OCI-LY3 (cell line): ENCODE measurements at regions not wholly inside any gene's neighbourhood (a gene's known extent, or its start where the extent isn't known, plus 50 kb on each side); places are given as distances from the start of the nearest gene placed in this dataset.

Experiments used
- EZH2phosphoT487 ChIP-seq: fragments of 200-600 bp; shearing (Covaris generic); IDR thresholded peaks from 2 replicates; pipeline ENCODE4 v1.6.1; 2018; ENCODE audit warnings: antibody characterized with exemption, mixed run types, low read depth
- TF ChIP-seq, protein P1 (sequence below): fragments of 200-600, 300-600 bp; sonication (generic); IDR thresholded peaks from 2 replicates; pipeline ENCODE4 v1.5.1; 2014; ENCODE audit warnings: antibody characterized with exemption, low read length, low read depth

GRCh38 chr1:99469550-99469971, 176.4 kb upstream of the PALMD start:
- TF ChIP-seq, protein P1, sequence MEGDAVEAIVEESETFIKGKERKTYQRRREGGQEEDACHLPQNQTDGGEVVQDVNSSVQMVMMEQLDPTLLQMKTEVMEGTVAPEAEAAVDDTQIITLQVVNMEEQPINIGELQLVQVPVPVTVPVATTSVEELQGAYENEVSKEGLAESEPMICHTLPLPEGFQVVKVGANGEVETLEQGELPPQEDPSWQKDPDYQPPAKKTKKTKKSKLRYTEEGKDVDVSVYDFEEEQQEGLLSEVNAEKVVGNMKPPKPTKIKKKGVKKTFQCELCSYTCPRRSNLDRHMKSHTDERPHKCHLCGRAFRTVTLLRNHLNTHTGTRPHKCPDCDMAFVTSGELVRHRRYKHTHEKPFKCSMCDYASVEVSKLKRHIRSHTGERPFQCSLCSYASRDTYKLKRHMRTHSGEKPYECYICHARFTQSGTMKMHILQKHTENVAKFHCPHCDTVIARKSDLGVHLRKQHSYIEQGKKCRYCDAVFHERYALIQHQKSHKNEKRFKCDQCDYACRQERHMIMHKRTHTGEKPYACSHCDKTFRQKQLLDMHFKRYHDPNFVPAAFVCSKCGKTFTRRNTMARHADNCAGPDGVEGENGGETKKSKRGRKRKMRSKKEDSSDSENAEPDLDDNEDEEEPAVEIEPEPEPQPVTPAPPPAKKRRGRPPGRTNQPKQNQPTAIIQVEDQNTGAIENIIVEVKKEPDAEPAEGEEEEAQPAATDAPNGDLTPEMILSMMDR: no peak
- TF ChIP-seq EZH2phosphoT487: no peak
